BE2C (cell line): ENCODE measurements at regions not wholly inside any gene's neighbourhood (a gene's known extent, or its start where the extent isn't known, plus 50 kb on each side); places are given as distances from the start of the nearest gene placed in this dataset.

ENCODE experiments used
- DNase-seq: peaks from one replicate; pipeline ENCODE4 v3.0.0-alpha.2; 2020
- H3K27me3 ChIP-seq: fragments of 250-450 bp; sonication (Bioruptor Pico); 2 replicates; pipeline ENCODE4 v1.5.1; 2020; ENCODE audit warnings: mild to moderate bottlenecking
- H3K36me3 ChIP-seq: fragments of 250-450 bp; sonication (Bioruptor Pico); 2 replicates; pipeline ENCODE4 v1.5.1; 2020; ENCODE audit warnings: mild to moderate bottlenecking
- H3K4me1 ChIP-seq: fragments of 250-450 bp; sonication (Bioruptor Pico); 2 replicates; pipeline ENCODE4 v1.5.1; 2020
- H3K4me3 ChIP-seq: 2 replicates; pipeline ENCODE4 v1.5.1; 2011; ENCODE audit warnings: low read depth, low read length
- H3K9me3 ChIP-seq: fragments of 250-450 bp; sonication (Bioruptor Pico); 2 replicates; pipeline ENCODE4 v1.5.1; 2020
- CTCF ChIP-seq: IDR thresholded peaks from 2 replicates; pipeline ENCODE4 v1.5.1; 2012; ENCODE audit warnings: mild to moderate bottlenecking, low read depth, low read length

GRCh38 chr2:107320881-107321280, 434.9 kb upstream of the ST6GAL2 start:
- Histone ChIP-seq H3K4me3 (no peak overlapping the region), H3K9me3 (no peaks in the 10 kb centered on the region), H3K36me3 (no peaks in the 10 kb centered on the region), H3K27me3 (no peaks in the 10 kb centered on the region), H3K4me1 (no peaks in the 10 kb centered on the region)
- no peak for DNase-seq
- TF ChIP-seq CTCF = no peak

- Histone ChIP-seq H3K4me1 (no peaks in the 10 kb centered on the region), H3K27me3 (no peaks in the 10 kb centered on the region), H3K36me3 (no peaks in the 10 kb centered on the region), H3K4me3 (no peak overlapping the region), H3K9me3 (no peaks in the 10 kb centered on the region)
- DNase-seq = no peak
- no peak for TF ChIP-seq CTCF
Measured at GRCh38 chr2:107322416-107322815, 436.4 kb upstream of the ST6GAL2 start.

GRCh38 chr2:107323946-107324565, 438.1 kb upstream of the ST6GAL2 start:
- no peak for TF ChIP-seq CTCF

GRCh38 chr2:107325981-107326786, 440.2 kb upstream of the ST6GAL2 start:
- H3K4me3 ChIP-seq = no peak overlapping the region
- H3K4me1 ChIP-seq = no peaks in the 10 kb centered on the region
- no peak for DNase-seq
- TF ChIP-seq CTCF = no peak
- no peaks in the 10 kb centered on the region for H3K27me3 ChIP-seq
- no peaks in the 10 kb centered on the region for H3K36me3 ChIP-seq
- no peaks in the 10 kb centered on the region for H3K9me3 ChIP-seq

More at GRCh38 chr2:107323946-107324565, 438.1 kb upstream of the ST6GAL2 start:
- no peaks in the 10 kb centered on the region for H3K4me1 ChIP-seq
- H3K36me3 ChIP-seq = no peaks in the 10 kb centered on the region
- H3K27me3 ChIP-seq = no peaks in the 10 kb centered on the region
- no peaks in the 10 kb centered on the region for H3K9me3 ChIP-seq
- DNase-seq = peak; percentile 57
- H3K4me3 ChIP-seq = no peak overlapping the region

- Histone ChIP-seq H3K4me1 (no peaks in the 10 kb centered on the region), H3K36me3 (no peaks in the 10 kb centered on the region), H3K4me3 (no peak overlapping the region), H3K9me3 (no peaks in the 10 kb centered on the region), H3K27me3 (no peaks in the 10 kb centered on the region)
- no peak for DNase-seq
- no peak for TF ChIP-seq CTCF
Measured at GRCh38 chr2:107334306-107334705, 448.3 kb upstream of the ST6GAL2 start.

GRCh38 chr2:107336526-107336925, 450.6 kb upstream of the ST6GAL2 start:
- no peak for DNase-seq
- Histone ChIP-seq H3K27me3 (no peaks in the 10 kb centered on the region), H3K4me1 (no peaks in the 10 kb centered on the region), H3K36me3 (no peaks in the 10 kb centered on the region), H3K4me3 (no peak overlapping the region), H3K9me3 (no peaks in the 10 kb centered on the region)
- TF ChIP-seq CTCF = no peak
